OCI-LY3 (cell line): ENCODE measurements at regions not wholly inside any gene's neighbourhood (a gene's known extent, or its start where the extent isn't known, plus 50 kb on each side); places are given as distances from the start of the nearest gene placed in this dataset.

ENCODE experiments used
- EZH2phosphoT487 ChIP-seq: fragments of 200-600 bp; shearing (Covaris generic); IDR thresholded peaks from 2 replicates; pipeline ENCODE4 v1.6.1; 2018; ENCODE audit warnings: antibody characterized with exemption, mixed run types, low read depth
- TF ChIP-seq, protein P1 (sequence below): fragments of 200-600, 300-600 bp; sonication (generic); IDR thresholded peaks from 2 replicates; pipeline ENCODE4 v1.5.1; 2014; ENCODE audit warnings: antibody characterized with exemption, low read length, low read depth

- TF ChIP-seq, protein P1, sequence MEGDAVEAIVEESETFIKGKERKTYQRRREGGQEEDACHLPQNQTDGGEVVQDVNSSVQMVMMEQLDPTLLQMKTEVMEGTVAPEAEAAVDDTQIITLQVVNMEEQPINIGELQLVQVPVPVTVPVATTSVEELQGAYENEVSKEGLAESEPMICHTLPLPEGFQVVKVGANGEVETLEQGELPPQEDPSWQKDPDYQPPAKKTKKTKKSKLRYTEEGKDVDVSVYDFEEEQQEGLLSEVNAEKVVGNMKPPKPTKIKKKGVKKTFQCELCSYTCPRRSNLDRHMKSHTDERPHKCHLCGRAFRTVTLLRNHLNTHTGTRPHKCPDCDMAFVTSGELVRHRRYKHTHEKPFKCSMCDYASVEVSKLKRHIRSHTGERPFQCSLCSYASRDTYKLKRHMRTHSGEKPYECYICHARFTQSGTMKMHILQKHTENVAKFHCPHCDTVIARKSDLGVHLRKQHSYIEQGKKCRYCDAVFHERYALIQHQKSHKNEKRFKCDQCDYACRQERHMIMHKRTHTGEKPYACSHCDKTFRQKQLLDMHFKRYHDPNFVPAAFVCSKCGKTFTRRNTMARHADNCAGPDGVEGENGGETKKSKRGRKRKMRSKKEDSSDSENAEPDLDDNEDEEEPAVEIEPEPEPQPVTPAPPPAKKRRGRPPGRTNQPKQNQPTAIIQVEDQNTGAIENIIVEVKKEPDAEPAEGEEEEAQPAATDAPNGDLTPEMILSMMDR = no peak
- TF ChIP-seq EZH2phosphoT487 = no peak
Observed at GRCh38 chr6:51502996-51503395, 584.4 kb downstream of the PKHD1 start.
